NCI-H187 (cell line): ENCODE measurements at regions not wholly inside any gene's neighbourhood (a gene's known extent, or its start where the extent isn't known, plus 50 kb on each side); places are given as distances from the start of the nearest gene placed in this dataset.
A peak's percentile ranks its signal among the peaks of the same experiment; 100 is the strongest.
"Not testable (repeated sequence)": the region's sequence is repeated elsewhere in the genome, so short reads cannot be mapped to it uniquely, and the experiment has no call there.

Source experiments
- DNase-seq, 2 experiments: peaks; one replicate each; lab custom pipeline; 2025; lab: John Stamatoyannopoulos, UW

- no peak for DNase-seq
These were observed 90.5 kb upstream of the SVIL start for GRCh38 chr10:29725133-29725720.

GRCh38 chr10:29723726-29724125 is 89.0 kb upstream of the SVIL start:
- DNase-seq, result no peak

GRCh38 chr10:29722777-29723176 is 88.0 kb upstream of the SVIL start:
- no peak for DNase-seq

GRCh38 chr10:29720149-29720548 is 85.4 kb upstream of the SVIL start:
- no peak for DNase-seq

GRCh38 chr10:29719281-29719675 is 84.5 kb upstream of the SVIL start:
- DNase-seq, result no peak

GRCh38 chr10:29715296-29715695 is 80.5 kb upstream of the SVIL start:
- no peak for DNase-seq

GRCh38 chr10:29714096-29714874 is 79.5 kb upstream of the SVIL start:
- no peak for DNase-seq

- DNase-seq, result no peak
These were observed 78.7 kb upstream of the SVIL start for GRCh38 chr10:29713450-29713849.

- peak; percentile 56 to 78 for DNase-seq
These were observed 77.3 kb upstream of the SVIL start for GRCh38 chr10:29712108-29712507.

- no peak for DNase-seq
These were observed 75.4 kb upstream of the SVIL start for GRCh38 chr10:29710128-29710527.

- no peak for DNase-seq
These were observed 74.8 kb upstream of the SVIL start for GRCh38 chr10:29709484-29710002.

GRCh38 chr10:29703271-29703670 is 68.5 kb upstream of the SVIL start:
- DNase-seq, result peak; percentile 47 to 79

- no peak for DNase-seq
These were observed 67.7 kb upstream of the SVIL start for GRCh38 chr10:29702273-29703164.

GRCh38 chr10:29701306-29701705 is 66.5 kb upstream of the SVIL start:
- no peak for DNase-seq

- no peak for DNase-seq
These were observed 64.8 kb upstream of the SVIL start for GRCh38 chr10:29699621-29700020.

- DNase-seq, result peak in 1 of 2 experiments; percentile 4
These were observed 64.2 kb upstream of the SVIL start for GRCh38 chr10:29698773-29699490.

- DNase-seq, result not testable (repeated sequence)
These were observed 61.8 kb upstream of the SVIL start for GRCh38 chr10:29696581-29696980.

- DNase-seq, result no peak
These were observed 59.4 kb upstream of the SVIL start for GRCh38 chr10:29694121-29694520.

GRCh38 chr10:29692121-29692539 is 57.4 kb upstream of the SVIL start:
- no peak for DNase-seq

- DNase-seq, result no peak
These were observed 56.8 kb upstream of the SVIL start for GRCh38 chr10:29691564-29692072.

GRCh38 chr10:29689001-29689400 is 54.2 kb upstream of the SVIL start:
- no peak for DNase-seq
